Frontal cortex (tissue), 3 donors: ENCODE measurements at regions not wholly inside any gene's neighbourhood (a gene's known extent, or its start where the extent isn't known, plus 50 kb on each side); places are given as distances from the start of the nearest gene placed in this dataset.
"Not testable (repeated sequence)": the region's sequence is repeated elsewhere in the genome, so short reads cannot be mapped to it uniquely, and the experiment has no call there.

Source experiments
- DNase-seq, 2 donors: peaks; one replicate each; pipeline ENCODE4 v3.0.0; 2012; ENCODE audit warnings: low spot score in 2 of 2
- FAIRE-seq: peaks from 2 replicates; lab custom pipeline; 2012; peaks lifted over from hg19 to GRCh38; lab: Jason Lieb, UNC
- donor health status: control.
- donor health status: control.
- donor health status: control.

DNA sequence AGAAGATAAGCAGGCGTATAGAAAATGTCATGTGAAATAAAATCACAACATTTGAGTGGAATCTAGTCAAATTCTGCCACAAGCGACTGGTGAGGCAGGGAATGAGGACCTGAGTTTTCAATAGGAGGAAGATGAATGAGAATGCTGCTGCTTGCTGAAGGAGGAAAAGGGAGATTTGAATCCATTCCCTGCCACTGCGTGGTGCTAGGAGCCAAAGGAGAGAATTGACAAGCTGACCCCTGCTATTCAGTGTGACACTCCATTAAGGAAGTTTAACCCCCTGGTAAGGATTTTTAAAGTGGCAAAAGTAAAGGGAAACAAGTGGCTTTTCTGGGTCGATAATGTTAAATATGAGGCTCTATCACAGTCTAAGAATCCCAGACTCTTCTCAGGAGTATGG, 314.0 kb downstream of the NAF1 start:
- DNase-seq (no peak), FAIRE-seq (no peak)

DNA sequence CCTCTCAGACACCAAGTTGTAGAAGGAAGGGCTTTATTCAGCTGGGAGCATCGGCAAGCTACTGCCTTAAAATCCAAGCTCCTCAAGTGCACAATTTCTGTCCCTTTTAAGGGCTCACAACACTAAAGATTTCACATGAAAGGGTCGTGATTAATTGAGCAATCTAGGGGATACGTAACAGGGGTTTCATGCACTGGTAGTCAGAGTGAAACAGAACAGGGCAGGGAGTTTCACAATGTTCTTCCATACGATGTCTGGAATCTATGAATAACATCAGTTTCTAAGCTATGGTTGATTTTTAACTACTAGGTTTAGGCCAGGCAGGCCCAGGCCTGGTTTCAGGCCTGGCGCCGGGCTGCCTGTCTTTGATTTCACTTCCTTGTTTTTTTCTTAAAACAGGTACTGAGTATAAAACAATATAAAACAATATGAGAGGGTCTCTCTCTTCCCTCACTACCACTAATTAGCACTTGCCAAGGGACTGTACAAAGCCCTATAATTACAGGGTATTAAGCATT, 315.4 kb downstream of the NAF1 start:
- FAIRE-seq, result not testable (repeated sequence)

DNA sequence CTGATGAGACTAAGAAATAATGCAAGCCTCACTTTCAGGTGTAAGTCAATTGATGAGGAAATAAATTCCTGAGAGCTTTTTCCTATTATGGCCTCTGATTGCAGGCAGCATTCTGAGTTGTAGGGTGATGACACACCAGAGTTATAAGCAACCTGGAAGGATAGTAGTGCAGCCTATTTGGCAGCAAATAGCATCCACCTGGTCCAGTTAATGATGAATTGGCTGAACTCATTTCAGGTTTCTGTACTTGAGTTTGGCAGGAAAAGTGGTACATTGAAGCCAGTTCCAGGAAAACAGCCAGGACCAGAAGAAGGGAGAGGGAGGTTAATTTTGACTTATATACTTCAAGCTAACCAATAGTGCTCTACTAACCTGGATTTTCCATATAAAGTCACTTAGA, 316.8 kb downstream of the NAF1 start:
- no peak for DNase-seq
- no peak for FAIRE-seq

More for the DNA sequence above, 315.4 kb downstream of the NAF1 start:
- not testable (repeated sequence) for DNase-seq

DNA sequence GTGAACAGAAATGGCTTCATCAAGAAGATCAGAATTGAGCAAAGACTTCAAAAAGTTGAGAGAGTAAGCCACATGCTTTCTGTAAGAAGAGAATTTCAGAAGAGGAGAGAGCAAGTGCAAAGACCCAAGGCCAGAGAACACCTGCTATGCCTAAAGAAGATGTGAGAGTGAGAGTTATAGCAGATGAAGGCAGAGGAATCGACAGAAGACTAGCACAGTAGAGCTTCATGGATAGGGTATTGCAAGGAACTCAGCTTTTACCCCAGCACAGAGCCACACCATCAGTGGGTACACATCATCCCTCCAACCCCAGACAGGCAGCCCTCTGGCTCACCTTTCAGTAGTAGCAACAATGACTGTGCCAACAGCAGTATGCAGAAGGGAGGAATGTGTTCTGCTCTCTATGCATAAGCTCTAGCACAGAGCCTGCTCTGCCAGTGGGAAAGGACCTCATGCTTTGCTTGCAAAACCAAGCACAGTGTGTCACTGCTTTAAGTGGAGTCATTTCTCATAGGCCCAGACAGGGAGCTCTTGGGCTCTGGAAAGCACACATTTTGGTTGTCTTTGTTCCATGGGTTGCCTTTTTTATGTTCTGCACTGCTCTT, 318.6 kb downstream of the NAF1 start:
- DNase-seq (no peak), FAIRE-seq (no peak)

DNA sequence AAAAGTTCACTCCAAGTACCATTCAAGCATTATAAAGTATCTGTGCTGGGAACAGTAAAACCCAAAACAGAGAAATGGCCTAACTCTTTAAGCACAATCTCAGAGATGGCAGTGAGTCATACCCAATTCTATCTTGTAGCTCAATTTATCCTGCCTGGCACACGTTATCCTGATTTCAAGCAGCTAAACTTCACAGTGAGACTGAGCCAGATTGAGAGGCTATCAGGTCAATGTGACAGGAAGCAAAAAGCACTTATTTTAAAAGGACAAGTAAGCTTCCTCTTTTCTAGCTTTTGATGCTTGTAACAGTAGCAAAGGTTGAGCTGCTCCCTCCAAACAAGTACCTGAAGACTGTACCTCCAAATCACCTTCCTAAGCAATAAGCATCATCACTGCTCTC, 324.9 kb downstream of the NAF1 start:
- FAIRE-seq (no peak), DNase-seq (no peak)

DNA sequence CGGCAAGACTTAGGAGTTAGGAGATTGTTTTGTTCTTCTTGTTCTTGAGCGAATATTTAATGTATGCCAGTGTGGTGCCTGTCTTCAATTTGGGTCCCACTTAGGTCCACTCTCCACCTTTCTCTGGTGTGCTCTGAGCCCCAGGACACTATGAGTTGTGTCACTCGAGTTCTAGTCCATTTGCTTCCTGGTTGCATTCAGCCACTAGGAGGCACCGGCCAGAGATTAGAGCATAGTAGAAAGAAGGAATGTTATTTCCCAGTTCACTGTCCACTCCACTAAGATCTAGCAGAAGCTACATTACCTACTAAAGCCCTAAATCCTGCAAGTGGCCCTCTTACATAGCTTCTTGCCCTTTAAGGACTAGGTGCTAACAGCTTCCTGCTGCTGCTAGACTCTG, 326.9 kb downstream of the NAF1 start:
- FAIRE-seq (no peak), DNase-seq (no peak)

DNA sequence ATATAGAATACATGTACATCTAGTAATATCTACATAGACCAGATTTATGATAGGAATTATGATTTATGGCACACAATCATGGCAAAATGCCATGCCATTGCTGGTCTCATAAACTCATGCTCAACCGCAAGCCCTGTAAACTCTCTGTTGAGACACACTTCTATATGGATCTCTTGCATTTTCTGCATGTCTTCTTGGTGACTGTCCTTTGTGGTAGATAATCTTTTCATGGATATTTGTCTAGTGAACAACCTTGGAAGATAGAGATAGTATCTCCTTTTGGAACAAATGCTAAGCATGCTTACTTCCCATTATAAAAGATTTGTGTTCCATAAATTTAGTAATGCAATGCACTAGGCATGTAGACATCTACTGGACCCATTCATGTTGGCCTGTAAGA, 328.0 kb downstream of the NAF1 start:
- DNase-seq, result no peak
- FAIRE-seq, result no peak

DNA sequence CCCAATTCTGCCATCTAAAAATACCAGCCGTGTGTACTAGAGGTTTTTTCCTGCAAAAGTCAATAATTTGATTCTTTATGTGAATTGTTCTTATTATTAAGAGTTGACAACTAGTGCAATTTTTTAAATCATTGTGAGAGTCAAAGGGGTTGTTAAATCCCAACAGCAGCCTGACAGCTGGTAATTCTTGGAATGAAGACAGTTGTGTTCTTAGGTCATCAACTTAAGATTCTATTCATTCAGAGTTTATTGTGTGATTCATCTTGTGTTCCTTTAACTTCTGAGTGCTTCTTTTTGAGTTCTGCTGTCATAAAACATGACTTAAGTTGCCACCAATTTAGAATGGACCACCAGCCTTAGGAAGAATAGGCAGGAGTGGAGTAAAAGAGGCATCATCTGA, 329.0 kb downstream of the NAF1 start:
- no peak for FAIRE-seq
- DNase-seq, result no peak

DNA sequence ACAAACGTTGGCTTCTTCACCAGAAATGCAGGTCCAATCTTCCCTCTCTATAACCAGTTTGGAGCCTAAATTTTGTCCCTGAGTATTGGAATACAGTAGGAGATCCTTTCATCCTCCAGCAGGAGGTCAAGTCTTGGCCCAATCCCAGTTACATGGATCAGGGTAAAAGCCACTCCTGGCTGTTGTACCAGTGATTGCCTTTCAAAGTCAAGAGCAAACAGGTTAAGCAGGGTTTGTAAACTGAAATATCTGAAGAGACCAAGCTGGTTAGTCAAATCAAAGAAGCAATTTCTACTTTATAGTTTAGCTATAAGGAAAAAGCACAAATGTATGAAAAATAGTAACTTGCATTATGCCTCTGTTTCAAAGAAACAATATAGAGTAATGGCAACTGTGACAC, 329.4 kb downstream of the NAF1 start:
- FAIRE-seq, result no peak
- no peak for DNase-seq

DNA sequence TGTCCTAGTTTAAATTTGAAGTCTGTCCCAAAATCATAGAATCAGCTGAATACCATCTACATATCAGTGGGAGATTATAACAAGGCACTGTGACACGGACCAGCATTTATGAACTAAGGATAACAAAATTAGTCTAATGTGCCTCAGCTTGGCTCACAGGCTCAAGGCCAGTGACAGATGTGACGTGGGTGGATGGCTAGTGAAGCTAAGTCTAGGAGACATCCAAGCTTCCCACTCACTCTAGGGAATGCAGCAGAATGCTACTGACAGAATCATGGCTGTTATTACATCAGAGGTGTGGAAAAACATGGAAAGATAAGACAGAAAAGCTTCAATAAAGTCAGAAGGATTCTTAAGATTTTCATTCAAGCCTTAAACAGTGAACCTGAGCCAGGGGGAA, 329.9 kb downstream of the NAF1 start:
- FAIRE-seq (no peak), DNase-seq (no peak)

DNA sequence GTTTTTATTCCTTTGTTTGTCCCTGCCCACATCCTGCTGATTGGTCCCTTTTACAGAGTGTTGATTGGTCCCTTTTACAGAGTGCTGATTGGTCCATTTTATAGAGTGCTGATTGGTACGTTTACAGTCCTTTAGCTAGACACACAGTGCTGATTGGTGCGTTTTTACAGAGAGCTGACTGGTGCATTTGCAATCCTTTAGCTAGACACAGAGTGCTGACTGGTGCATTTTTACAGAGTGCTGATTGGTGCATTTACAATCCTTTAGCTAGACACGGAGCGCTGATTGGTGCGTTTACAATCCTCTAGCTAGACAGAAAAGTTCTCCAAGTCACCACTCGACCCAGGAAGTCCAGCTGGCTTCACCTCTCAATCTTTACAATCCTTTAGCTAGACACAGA, 330.4 kb downstream of the NAF1 start:
- not testable (repeated sequence) for FAIRE-seq, DNase-seq

DNA sequence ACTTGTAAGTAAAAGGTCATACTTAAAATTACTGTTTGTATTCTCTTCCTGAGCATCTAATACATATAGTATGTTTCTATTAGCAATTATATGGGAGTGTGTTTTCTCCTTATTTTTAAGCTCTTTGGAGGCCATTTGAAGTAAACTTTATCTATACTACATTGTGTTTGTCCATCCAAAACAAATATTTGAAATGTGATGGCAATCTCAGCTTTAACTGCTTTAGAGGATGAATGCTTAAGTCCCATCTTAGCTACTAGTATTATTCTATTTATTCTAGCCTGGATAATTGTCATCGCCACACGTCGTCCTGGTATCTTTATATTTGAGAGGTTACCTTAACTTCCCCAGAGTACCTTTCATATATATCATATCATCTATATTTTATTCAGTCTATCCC, 335.8 kb downstream of the NAF1 start:
- FAIRE-seq (no peak), DNase-seq (no peak)

DNA sequence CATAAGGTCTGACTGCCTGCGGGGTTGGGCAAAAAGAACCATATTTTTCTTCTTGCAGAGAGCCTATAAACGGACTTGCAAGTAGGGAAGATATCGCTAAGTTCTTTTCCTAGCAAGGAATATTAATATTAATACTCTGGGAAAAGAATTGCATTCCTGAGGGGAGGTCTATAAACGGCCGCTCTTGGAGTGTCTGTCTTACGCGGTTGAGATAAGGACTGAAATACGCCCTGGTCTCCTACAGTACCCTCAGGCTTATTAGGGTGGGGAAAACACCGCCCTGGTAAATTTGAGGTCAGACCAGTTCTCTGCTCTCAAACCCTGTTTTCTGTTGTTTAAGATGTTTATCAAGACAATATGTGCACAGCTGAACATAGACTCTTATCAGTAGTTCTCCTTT, 349.3 kb downstream of the NAF1 start:
- not testable (repeated sequence) for FAIRE-seq, DNase-seq

DNA sequence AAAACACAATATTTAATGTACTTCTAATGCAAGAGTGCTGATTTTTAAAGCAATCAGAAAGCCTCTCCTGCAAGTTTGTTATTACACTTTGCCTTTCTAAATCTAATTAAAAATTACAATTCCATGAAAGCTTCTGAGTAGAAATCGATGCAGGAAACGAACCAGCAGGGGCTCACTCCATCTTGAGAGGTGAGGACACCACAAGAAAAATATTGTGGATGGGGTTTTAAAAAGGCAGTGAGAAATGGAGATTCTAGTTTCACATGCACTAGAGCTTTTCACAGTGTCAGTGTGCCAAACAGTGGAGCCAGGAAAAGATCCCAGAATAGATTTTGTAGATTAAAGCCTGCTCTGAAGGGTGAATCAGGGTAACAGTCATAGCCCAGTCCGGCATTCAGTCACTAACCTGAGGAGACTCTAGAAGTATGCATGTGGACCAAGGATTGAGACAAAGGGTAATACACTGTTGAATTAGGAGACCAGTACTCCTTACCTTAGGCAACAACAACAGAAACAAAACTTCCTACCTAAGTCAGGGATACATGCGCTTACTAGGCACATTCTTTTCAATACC, 362.3 kb downstream of the NAF1 start:
- no peak for FAIRE-seq

DNA sequence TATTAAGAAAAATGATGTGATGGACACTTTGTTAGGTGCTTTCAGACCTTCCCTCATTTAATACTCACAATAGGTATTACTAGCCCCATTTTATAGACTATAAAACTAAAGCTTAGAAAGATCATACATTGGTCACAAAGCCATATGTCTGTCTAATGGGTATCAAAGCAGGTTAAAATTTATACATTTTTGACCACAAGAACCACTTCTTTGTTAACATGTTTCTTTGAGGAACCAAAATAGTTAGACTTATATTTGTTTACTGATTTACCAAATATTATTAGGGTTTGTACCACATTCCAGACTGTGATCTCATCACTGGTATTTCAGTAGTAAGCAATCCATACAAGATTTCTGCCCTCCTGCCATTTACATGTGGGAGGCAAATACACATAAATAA, 363.3 kb downstream of the NAF1 start:
- no peak for FAIRE-seq
- DNase-seq, result no peak

More for the DNA sequence above, 362.3 kb downstream of the NAF1 start:
- no peak for DNase-seq

DNA sequence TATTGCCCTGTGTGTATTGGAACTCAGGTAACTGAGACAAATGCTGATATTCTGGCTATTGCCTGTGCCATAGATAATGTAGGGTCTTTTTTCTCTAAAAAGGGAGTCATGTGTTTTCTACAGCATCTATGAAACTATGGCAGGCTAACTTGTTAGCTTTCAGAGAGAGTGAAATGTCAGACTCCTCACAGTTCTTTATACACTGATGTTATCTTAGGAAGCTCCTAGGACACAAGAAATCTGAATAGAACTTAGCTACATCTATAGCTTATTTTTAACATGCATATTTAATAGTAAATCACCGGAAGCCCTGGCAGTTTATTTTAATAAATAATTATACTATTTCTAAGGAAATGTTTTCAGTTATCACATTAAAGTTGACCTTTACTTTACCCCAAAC, 369.6 kb downstream of the NAF1 start:
- DNase-seq (no peak), FAIRE-seq (no peak)

DNA sequence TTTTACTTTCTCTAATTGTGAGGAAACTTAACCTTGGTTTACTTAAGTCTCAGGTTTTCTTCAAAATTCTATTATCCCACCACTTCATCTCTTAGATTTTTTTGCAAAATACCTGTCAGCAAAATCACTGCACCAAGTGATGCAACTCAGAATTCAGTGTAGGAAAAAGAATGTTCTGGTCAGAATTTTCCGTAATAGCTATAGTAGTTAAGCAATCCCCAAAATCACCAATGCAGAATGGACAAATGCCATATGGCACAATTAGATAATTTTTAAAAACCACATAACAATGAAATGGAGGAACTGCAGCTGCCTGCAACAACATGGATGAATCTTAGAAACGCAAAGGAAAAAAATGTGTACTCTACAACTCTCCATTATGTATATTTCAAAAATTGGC, 373.1 kb downstream of the NAF1 start:
- DNase-seq, result no peak
- FAIRE-seq, result no peak

DNA sequence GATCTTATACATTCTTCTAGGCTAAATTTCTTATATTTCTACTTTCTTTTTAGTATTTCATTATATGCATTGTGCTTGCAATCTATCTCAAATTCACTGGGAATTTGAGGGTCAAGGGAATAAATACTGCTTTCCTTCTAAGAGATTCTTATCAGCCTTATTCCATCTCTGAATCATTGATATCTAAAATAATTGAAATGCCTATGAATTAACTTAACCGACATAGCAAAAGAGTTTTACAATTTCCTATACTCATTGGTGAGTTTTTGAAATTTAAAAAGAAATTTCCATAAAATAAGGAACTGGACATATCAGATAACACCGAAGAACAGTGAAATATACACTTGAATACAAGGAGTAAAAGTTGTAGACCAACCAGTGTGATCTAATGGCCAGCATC, 373.7 kb downstream of the NAF1 start:
- DNase-seq (no peak), FAIRE-seq (no peak)

DNA sequence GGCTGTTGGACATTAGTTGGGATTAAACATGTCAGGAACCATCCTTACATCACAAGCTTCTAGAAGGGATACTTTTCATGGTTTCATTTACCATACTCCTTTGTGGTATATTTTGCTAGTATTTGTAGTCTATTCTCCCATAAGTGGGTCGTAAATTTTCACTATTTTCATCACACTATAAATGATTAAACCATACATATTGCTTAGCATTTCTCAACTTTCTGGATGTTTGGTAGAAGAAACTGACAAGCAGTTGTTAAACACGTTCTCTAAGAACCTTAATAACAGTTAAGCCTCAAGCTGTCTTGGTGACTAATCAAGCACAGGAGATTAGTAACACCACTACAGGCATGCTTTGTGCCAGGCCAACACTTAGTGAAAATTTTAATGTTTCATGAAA, 375.5 kb downstream of the NAF1 start:
- no peak for DNase-seq

DNA sequence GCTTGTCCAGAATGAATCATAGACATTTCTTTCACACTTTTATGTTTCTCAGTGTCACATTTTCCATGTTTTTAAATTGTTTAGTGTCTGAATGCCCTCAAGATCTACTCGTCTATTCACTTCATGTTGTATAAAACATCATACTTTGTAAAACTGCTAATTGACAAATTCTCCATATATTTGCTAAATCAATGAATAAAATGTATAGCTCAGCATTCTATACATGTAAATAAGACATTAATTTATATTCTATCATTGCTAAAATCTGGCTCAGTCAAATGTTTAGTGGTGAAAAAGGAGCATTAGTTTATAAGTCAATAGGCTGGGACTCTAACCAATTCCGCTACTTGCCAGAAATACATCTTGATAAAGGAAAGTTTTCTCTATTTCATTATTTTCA, 379.6 kb downstream of the NAF1 start:
- no peak for FAIRE-seq
- DNase-seq, result no peak

More for the DNA sequence above, 375.5 kb downstream of the NAF1 start:
- no peak for FAIRE-seq

DNA sequence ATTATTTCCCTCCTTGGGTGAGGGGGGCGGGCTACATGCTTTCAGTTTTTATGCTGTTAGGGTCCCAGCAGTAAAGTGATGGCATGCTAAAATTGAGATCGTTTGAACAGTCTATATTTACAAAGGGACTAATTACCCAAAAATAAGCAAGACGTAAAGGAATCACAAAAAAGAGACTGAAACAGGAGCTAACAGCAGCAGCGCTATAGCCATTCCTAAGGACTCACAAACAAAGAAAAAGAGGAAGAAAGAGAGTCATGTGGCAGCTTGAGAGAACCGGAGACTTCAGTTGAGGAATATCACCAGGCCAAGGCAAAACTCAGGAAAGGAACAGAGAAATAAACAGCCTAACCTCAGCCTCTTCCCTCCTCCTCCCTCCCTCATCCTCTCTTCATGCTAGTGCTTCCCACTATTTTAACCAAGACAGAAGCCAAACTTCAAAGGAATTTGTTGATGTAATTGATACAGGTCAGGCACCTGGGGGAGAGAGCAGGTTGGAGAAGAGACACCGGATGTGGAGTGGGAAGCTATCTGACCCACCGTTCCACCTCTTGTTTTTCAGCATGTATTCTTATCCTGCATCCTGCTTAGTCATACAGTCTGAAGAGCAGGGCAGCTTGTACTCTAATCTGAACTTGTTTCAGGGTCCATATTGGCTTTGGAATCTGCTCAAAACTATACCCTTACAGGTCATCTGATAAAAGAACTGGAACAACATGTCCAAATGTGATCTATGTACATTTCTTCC, 383.7 kb downstream of the NAF1 start:
- DNase-seq (no peak), FAIRE-seq (no peak)
